ENCODE measurements at regions not wholly inside any gene's neighbourhood (a gene's known extent, or its start where the extent isn't known, plus 50 kb on each side); places are given as distances from the start of the nearest gene placed in this dataset.

GRCh38 chr14:39763402-39763890, 331.2 kb upstream of the FBXO33 start:
- TF ChIP-seq, protein P1, sequence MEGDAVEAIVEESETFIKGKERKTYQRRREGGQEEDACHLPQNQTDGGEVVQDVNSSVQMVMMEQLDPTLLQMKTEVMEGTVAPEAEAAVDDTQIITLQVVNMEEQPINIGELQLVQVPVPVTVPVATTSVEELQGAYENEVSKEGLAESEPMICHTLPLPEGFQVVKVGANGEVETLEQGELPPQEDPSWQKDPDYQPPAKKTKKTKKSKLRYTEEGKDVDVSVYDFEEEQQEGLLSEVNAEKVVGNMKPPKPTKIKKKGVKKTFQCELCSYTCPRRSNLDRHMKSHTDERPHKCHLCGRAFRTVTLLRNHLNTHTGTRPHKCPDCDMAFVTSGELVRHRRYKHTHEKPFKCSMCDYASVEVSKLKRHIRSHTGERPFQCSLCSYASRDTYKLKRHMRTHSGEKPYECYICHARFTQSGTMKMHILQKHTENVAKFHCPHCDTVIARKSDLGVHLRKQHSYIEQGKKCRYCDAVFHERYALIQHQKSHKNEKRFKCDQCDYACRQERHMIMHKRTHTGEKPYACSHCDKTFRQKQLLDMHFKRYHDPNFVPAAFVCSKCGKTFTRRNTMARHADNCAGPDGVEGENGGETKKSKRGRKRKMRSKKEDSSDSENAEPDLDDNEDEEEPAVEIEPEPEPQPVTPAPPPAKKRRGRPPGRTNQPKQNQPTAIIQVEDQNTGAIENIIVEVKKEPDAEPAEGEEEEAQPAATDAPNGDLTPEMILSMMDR (IDR thresholded peaks at IDR 0.05), result no peak
- no peak for TF ChIP-seq POLR2A (IDR thresholded peaks at IDR 0.05)
